ENCODE measurements at regions not wholly inside any gene's neighbourhood (a gene's known extent, or its start where the extent isn't known, plus 50 kb on each side); places are given as distances from the start of the nearest gene placed in this dataset.
"Not testable (repeated sequence)": the region's sequence is repeated elsewhere in the genome, so short reads cannot be mapped to it uniquely, and the experiment has no call there.

GRCh38 chr2:163045830-163046229 lies 207.3 kb upstream of the KCNH7 start:
- DNase-seq (ENCODE audit: low spot score) (no peak), ATAC-seq (ENCODE audit: insufficient number of reproducible peaks, low FRiP score, low read depth) (no peak)
- Histone ChIP-seq H3K9me3 (no peaks in the 10 kb centered on the region), H3K4me1 (ENCODE audit: control insufficient read depth in 1 of 2, low read depth in 2 of 2) (no peaks in the 10 kb centered on the region), H3K36me3 (no peaks in the 10 kb centered on the region), H3K27me3 (replicated peaks; ENCODE audit: insufficient read depth) (no peaks in the 10 kb centered on the region), H3K4me3 (no peak overlapping the region), H3K27ac (no peak overlapping the region)
- no peak for TF ChIP-seq CTCF (IDR thresholded peaks at IDR 0.05)

- DNase-seq (ENCODE audit: low spot score) = no peak
- no peaks in the 10 kb centered on the region for H3K4me1 ChIP-seq (ENCODE audit: control insufficient read depth in 1 of 2, low read depth in 2 of 2)
- no peak for TF ChIP-seq CTCF (IDR thresholded peaks at IDR 0.05)
- no peaks in the 10 kb centered on the region for H3K9me3 ChIP-seq
- H3K36me3 ChIP-seq = no peaks in the 10 kb centered on the region
- no peak overlapping the region for H3K27ac ChIP-seq
- ATAC-seq (ENCODE audit: insufficient number of reproducible peaks, low FRiP score, low read depth) = no peak
- no peak overlapping the region for H3K4me3 ChIP-seq
- no peaks in the 10 kb centered on the region for H3K27me3 ChIP-seq (replicated peaks; ENCODE audit: insufficient read depth)
These were observed 205.5 kb upstream of the KCNH7 start for GRCh38 chr2:163044114-163044513.

GRCh38 chr2:163043201-163043600 lies 204.6 kb upstream of the KCNH7 start:
- H3K4me1 ChIP-seq (ENCODE audit: control insufficient read depth in 1 of 2, low read depth in 2 of 2) = no peaks in the 10 kb centered on the region
- no peak for DNase-seq (ENCODE audit: low spot score)
- no peak overlapping the region for H3K4me3 ChIP-seq
- ATAC-seq (ENCODE audit: insufficient number of reproducible peaks, low FRiP score, low read depth) = no peak
- no peak for TF ChIP-seq CTCF (IDR thresholded peaks at IDR 0.05)
- H3K27ac ChIP-seq = no peak overlapping the region
- no peaks in the 10 kb centered on the region for H3K9me3 ChIP-seq
- no peaks in the 10 kb centered on the region for H3K36me3 ChIP-seq
- no peaks in the 10 kb centered on the region for H3K27me3 ChIP-seq (replicated peaks; ENCODE audit: insufficient read depth)

GRCh38 chr2:163039266-163039665 lies 200.7 kb upstream of the KCNH7 start:
- no peak for TF ChIP-seq CTCF (IDR thresholded peaks at IDR 0.05)
- Histone ChIP-seq H3K9me3 (no peaks in the 10 kb centered on the region), H3K27me3 (replicated peaks; ENCODE audit: insufficient read depth) (no peaks in the 10 kb centered on the region), H3K27ac (no peak overlapping the region), H3K36me3 (no peaks in the 10 kb centered on the region), H3K4me3 (no peak overlapping the region), H3K4me1 (ENCODE audit: control insufficient read depth in 1 of 2, low read depth in 2 of 2) (no peaks in the 10 kb centered on the region)
- ATAC-seq (ENCODE audit: insufficient number of reproducible peaks, low FRiP score, low read depth) (no peak), DNase-seq (ENCODE audit: low spot score) (no peak)

- DNase-seq (ENCODE audit: low spot score) (no peak), ATAC-seq (ENCODE audit: insufficient number of reproducible peaks, low FRiP score, low read depth) (no peak)
- H3K4me1 ChIP-seq (ENCODE audit: control insufficient read depth in 1 of 2, low read depth in 2 of 2) = no peaks in the 10 kb centered on the region
- H3K27ac ChIP-seq = no peak overlapping the region
- no peaks in the 10 kb centered on the region for H3K27me3 ChIP-seq (replicated peaks; ENCODE audit: insufficient read depth)
- no peaks in the 10 kb centered on the region for H3K36me3 ChIP-seq
- no peaks in the 10 kb centered on the region for H3K9me3 ChIP-seq
- TF ChIP-seq CTCF (IDR thresholded peaks at IDR 0.05) = no peak
- no peak overlapping the region for H3K4me3 ChIP-seq
These were observed 190.2 kb upstream of the KCNH7 start for GRCh38 chr2:163028807-163029206.

- H3K4me3 ChIP-seq; DNase-seq (ENCODE audit: low spot score); ATAC-seq (ENCODE audit: insufficient number of reproducible peaks, low FRiP score, low read depth); H3K27ac ChIP-seq; H3K9me3 ChIP-seq; H3K27me3 ChIP-seq (replicated peaks; ENCODE audit: insufficient read depth); H3K4me1 ChIP-seq (ENCODE audit: control insufficient read depth in 1 of 2, low read depth in 2 of 2); H3K36me3 ChIP-seq: not testable (repeated sequence)
These were observed 187.7 kb upstream of the KCNH7 start for GRCh38 chr2:163026136-163026775.

- H3K27me3 ChIP-seq (replicated peaks; ENCODE audit: insufficient read depth); H3K4me3 ChIP-seq; ATAC-seq (ENCODE audit: insufficient number of reproducible peaks, low FRiP score, low read depth); DNase-seq (ENCODE audit: low spot score); H3K4me1 ChIP-seq (ENCODE audit: control insufficient read depth in 1 of 2, low read depth in 2 of 2); H3K9me3 ChIP-seq; H3K27ac ChIP-seq; H3K36me3 ChIP-seq: not testable (repeated sequence)
These were observed 178.3 kb upstream of the KCNH7 start for GRCh38 chr2:163016882-163017281.

Measured in thoracic aorta (tissue), 2 donors.